Activated CD8-positive, alpha-beta memory T cell treated with anti-CD3 and anti-CD28 coated beads for 36 hours (primary cell): ENCODE measurements at regions not wholly inside any gene's neighbourhood (a gene's known extent, or its start where the extent isn't known, plus 50 kb on each side); places are given as distances from the start of the nearest gene placed in this dataset.

Source experiments
- CTCF ChIA-PET: fragments of 350-600 bp; sonication (Branson Sonifier 250); formaldehyde crosslinking; loops from one replicate; lab custom pipeline; 2021; ENCODE audit warnings: antibody characterized with exemption; lab: Charles Lee
- POLR2A ChIA-PET: fragments of 350-600 bp; sonication (Branson Sonifier 250); formaldehyde crosslinking; loops from one replicate; lab custom pipeline; 2021; ENCODE audit warnings: antibody characterized with exemption; lab: Charles Lee

DNA sequence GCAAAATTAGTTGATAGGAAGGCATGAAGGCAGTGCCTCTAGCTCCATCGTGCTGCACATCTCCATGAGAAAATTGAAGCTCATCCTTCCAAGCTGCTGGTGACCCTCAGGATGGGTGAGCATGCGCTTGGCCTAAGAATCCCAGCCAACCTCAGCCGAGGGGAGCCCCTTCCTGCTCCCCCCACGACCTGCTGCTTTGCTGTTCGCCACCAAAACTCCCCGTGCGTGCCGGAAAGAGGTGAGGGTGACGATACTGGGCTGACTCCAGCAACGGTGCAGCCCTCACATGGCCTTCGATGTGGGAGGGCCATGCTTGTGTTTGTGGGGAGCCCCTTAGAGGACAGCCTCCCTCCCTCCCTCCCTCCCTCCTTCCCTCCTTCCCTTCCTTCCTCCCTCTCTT lies 660.9 kb downstream of the BRD1 start:
- CTCF ChIA-PET: no interaction called here
- POLR2A ChIA-PET: no interaction called here

DNA sequence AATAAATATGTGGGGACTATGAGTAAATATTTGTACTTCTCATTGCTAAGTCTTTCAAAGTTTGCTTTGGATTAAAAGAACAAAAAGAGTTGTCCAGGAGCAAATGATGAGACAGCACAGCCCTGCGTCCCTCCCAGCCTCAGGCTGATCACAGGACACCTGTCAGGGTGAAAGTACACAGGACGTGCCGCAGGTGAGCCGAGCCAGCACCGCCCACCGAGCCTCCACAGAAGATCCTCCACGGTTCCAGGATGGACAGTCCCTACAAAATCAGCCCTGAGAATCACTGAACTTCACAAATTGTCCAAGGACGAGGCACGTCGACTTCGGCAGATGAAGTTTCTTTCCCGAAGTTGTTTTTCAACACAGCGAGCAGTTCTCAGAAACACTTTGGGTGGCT lies 661.5 kb downstream of the BRD1 start:
- ChIA-PET POLR2A (no interaction called here), CTCF (no interaction called here)

DNA sequence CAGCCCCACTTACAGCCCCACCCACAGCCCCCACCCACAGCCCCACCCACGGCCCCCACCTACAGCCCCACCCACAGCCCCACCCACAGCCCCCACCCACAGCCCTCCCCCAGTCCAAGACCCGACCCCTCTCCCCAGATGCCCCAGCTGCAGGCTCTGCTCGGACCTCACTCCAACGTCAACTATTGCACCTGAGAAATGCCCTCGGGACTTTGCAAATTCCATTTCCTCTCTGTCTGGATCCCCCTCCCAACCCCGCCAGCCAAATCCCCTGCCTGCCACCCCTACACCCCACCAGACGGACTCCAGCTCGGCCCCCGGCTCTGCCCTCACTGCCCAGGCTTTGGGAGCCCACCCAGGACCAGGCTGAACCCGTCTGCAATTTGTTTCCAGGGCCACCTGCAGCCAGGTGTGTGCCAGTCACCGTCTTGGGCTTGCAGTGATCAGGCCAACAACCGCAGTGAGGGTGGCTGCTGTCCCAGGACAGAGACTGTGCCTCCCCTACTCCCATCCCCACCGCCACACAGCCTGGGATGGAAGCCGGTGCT lies 662.8 kb downstream of the BRD1 start:
- CTCF ChIA-PET: no interaction called here
- POLR2A ChIA-PET: no interaction called here

DNA sequence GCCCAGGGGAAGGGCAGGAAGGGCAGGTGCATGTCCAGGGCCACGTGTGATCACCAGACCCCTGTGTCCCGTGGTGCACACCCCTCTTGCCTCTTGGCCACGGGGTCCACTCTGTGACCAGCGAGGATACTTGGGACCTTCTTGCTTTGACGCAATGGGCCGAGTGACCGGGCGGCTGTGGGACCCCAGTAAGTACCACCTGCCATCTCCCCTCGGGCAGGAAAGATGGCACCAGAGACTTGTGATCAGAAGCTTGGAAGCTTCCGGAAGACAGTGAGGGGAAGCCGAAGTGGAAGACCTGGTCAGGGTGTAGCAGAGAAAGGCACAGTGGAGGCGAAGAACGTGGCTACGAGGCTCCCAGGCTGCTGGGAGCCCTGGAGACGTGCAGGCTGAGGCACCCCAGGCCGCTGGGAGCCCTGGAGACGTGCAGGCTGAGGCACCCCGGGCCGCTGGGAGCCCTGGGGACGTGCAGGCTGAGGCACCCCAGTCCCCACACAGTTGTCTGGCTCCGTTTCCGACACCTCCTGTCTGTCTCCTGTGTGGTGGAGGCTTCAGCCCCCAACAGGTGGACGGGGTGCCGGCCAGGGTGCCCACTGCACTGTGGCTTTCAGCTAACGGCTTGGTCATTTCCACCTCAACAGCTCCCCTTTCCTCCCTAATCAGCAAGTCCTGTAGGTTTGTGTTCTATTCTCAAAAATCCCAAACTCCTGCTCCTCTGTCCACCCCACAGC lies 663.5 kb downstream of the BRD1 start:
- CTCF ChIA-PET: no interaction called here
- POLR2A ChIA-PET: no interaction called here

DNA sequence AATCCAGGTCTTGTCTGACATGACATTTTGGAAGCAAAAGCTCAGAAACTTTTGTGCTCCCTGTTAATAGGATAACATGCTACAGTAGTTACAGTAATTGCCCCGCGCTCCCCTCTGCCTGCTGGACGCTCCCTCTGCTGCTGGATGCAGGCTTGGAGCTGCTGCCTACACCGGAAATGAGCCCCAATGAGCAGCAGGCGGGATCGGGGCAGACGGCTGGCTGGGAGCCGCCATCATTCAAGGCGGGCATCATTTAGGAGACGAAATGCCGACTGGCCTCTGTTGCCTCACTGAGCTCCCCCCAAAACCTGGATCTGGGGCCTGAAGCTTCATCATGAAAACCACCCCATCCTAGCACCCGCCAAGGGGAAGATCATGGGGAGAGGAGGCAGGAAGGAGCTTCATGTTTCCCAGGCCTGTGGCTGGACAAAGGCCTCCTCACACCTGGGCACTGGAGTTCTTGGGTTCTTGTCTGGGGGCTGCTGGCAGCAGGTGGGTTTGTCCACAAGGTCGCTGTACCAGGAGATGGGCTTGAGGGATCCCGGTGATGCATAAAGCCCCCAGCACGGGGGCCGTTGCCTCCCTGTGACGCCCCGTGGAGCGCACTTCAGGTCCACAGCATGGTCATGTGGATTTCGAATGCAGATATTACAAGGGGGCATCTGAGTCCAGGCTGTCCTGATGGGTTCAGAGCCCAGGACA lies 664.3 kb downstream of the BRD1 start:
- CTCF ChIA-PET: no interaction called here

GRCh38 chr22:49162841-49163240 lies 664.8 kb downstream of the BRD1 start:
- POLR2A ChIA-PET: no interaction called here
- CTCF ChIA-PET: no interaction called here

More for the DNA sequence above, 664.3 kb downstream of the BRD1 start:
- POLR2A ChIA-PET: no interaction called here

GRCh38 chr22:49161002-49161850 lies 666.4 kb downstream of the BRD1 start:
- POLR2A ChIA-PET: no interaction called here
- CTCF ChIA-PET: no interaction called here

DNA sequence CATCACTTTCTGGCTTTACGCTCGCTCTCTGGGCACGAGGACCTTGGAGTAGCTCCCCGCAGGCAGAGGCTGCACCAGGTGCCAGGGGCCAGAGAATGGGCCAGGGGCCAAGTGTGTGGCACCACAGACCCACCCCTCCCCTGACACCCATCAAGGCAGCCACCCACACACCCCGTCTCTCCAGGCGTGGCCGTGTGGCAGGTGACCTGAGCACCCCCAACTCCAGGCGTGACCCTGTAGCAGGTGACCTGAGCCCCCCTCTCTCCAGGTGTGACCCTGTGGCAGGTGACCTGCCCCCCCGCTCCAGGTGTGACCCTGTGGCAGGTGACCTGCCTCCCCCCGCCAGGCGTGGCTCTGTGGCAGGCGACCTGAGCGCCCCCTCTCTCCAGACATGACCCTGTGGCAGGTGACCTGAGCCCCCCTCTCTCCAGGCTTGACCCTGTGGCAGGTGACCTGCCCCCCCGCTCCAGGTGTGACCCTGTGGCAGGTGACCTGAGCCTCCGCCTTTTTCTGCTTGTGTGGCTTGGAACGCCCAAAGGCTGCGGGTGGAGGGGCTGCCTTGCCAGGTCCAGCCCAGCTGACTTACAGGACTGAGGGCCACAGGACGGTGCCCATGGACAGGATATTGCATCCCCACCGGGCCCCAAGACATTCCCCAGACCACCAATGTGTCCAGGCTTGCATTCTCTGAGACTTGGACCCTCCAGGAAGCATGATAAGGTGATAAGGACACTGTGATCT lies 667.2 kb downstream of the BRD1 start:
- ChIA-PET CTCF (no interaction called here), POLR2A (no interaction called here)

GRCh38 chr22:49159711-49160110 lies 668.0 kb downstream of the BRD1 start:
- ChIA-PET CTCF (no interaction called here), POLR2A (no interaction called here)

DNA sequence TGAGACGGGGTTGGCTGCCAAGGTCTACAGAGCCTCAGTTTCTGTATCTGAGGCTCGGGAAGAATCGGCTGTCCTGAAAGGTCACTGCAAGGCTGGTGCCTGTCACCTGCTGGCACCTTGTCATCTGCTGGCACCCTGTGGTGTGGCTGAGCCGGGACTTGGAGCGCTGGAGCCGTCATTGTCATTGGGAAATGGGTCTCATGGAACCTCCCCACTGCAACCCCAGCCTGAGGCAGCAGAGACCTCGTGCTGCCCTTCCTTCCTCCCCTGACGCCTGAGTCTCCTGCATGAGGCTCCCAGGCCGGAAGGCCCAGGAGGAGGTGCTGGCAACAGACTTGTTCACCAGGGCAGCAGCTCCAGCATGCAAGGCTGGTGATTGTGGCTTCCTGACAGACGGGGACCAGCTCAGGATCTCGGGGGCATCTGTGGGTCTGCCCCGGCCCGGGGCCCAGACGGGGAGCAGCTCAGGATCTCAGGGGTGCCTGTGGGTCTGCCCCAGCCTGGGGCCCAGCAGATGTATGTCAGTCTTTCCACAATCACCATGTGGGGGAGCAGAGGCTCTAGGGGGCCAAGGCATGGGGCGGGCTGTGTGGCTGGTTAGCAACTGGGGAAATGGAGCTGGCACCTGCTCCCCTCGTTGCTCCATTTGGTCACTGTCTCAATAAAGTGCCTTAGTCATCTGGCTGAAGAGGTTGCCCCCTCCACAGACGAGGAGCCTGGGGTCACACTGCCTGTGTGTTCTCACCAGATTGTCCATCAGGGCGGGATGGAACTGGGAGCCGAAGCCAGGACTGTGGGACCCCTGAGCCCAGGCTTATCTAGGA lies 668.7 kb downstream of the BRD1 start:
- ChIA-PET CTCF (no interaction called here), POLR2A (no interaction called here)

GRCh38 chr22:49157529-49158339 lies 669.9 kb downstream of the BRD1 start:
- POLR2A ChIA-PET: no interaction called here
- CTCF ChIA-PET: no interaction called here

- CTCF ChIA-PET: no interaction called here
- POLR2A ChIA-PET: no interaction called here
These were observed 670.9 kb downstream of the BRD1 start for GRCh38 chr22:49156662-49157285.

DNA sequence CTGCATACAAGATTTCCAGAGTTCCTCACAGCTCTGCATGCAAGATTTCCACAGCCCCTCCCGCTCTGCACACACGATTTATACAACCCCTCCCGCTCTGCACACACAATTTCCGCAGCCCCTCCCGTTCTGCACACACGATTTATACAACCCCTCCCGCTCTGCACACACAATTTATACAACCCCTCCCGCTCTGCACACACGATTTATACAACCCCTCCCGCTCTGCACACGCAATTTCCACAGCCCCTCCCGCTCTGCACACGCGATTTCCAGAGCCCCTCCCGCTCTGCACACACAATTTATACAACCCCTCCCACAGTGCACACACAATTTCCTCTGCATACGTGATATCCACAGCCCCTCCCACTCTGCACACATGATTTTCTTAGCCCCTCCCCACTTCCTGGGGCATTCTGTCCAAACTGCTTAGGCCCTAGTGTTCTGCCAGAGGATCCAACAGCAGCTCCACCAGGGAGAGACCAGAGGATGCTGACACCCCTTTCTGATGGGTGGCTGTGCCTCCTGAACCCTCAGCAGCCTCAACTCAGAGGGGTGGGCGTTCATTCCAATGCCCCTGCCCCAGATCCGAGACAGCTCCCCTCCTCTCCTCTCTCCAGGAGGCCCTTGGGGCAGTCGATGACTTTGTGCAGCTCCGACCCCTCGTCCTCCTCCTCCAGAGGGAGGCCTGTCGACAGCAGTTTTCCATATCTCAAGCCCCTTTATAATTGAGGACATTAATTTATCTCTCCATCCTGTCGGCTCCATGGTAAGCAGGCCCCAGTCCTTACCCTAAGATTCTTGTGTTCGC lies 671.7 kb downstream of the BRD1 start:
- ChIA-PET CTCF (no interaction called here), POLR2A (no interaction called here)

DNA sequence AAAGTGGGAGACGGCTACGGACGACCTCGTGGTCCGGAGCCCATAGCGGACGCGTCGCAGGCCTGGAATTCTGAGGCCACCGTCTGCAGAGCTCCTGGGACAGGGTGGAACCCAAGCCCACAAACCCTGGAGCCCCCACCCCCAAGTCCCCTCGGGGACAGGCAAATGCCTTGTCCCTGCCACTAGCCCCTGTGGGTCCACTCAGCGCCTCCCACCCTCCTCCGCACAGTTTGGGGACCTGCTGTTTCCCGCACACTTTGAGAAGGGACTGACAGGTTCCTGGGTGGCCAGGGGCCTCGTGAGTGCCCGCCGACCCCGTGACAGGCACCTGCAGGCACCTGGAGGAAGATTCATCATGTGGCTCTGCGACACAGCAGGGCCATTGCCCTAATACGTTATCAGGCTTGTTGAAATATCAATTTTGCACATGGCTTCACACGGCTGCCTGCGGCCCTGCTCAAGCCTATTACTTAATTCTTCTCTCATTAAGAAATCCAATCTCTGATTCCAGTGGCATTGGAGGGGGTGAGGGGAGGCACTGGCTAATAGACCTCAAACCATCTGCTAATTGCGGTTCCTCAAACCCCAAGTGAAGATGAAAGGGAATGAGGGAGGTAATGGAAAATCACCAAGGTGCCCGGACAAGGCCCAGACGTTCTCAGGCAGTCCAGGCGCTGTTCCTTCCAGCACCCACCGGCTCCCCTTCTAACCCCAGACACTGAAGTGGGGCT lies 672.5 kb downstream of the BRD1 start:
- POLR2A ChIA-PET: no interaction called here
- CTCF ChIA-PET: no interaction called here

DNA sequence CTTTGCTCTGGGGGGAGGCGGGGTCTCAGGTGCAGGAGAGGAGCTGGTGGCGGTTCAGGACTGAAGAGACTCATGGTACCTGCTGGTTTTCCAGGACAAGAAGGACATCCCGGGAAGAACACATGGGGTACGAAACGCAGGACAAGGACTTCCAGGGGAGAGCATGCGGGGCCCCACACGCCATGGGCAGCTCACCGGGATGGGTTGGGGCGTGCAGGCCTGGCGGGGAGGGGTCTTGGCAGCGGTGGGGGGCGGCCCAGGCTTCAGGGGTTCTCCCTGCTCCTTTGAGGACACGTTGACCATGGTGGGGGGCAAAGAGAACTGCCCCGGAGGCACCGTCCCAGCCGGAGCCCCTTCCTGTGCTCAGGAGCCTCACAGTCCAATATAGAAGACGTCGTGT lies 673.2 kb downstream of the BRD1 start:
- POLR2A ChIA-PET: no interaction called here
- CTCF ChIA-PET: no interaction called here

- POLR2A ChIA-PET: no interaction called here
- CTCF ChIA-PET: no interaction called here
These were observed 673.8 kb downstream of the BRD1 start for GRCh38 chr22:49153921-49154320.
